SU-DHL-6 (cell line): ENCODE measurements at regions not wholly inside any gene's neighbourhood (a gene's known extent, or its start where the extent isn't known, plus 50 kb on each side); places are given as distances from the start of the nearest gene placed in this dataset.

ENCODE experiments used
- H2AFZ ChIP-seq: fragments of 200-600 bp; sonication (generic); 2 replicates; pipeline ENCODE4 v1.6.1; 2014; ENCODE audit warnings: low read depth, mild to moderate bottlenecking, moderate library complexity, mixed read lengths, antibody characterized with exemption, low read length; ENCODE audit not compliant: severe bottlenecking
- H3F3A ChIP-seq: fragments of 200-600 bp; shearing (Covaris generic); 2 replicates; pipeline ENCODE4 v1.6.0; 2016; ENCODE audit warnings: antibody characterized with exemption, mild to moderate bottlenecking; ENCODE audit not compliant: insufficient read depth
- H3K27ac ChIP-seq: fragments of 200-600 bp; sonication (generic); 2 replicates; pipeline ENCODE4 v1.5.1; 2016; ENCODE audit warnings: low read depth, mild to moderate bottlenecking, low read length, moderate library complexity, mixed read lengths
- H3K27me3 ChIP-seq: fragments of 200-600 bp; sonication (generic), shearing (Covaris generic); 2 replicates; pipeline ENCODE4 v1.6.0; 2014; ENCODE audit warnings: mild to moderate bottlenecking, low read length
- H3K36me3 ChIP-seq: fragments of 200-600 bp; sonication (generic); 2 replicates; pipeline ENCODE4 v1.6.1; 2014; ENCODE audit warnings: mild to moderate bottlenecking, low read length, mixed read lengths
- H3K4me2 ChIP-seq: fragments of 300-600, 200-600 bp; shearing (Covaris generic), sonication (generic); 2 replicates; pipeline ENCODE4 v1.6.0; 2014; ENCODE audit warnings: low read length, low read depth, mild to moderate bottlenecking; ENCODE audit not compliant: poor library complexity, severe bottlenecking
- H3K4me3 ChIP-seq: fragments of 200-600 bp; sonication (generic); 2 replicates; pipeline ENCODE4 v1.5.1; 2014; ENCODE audit warnings: antibody characterized with exemption, low read length, mild to moderate bottlenecking, mixed read lengths; ENCODE audit not compliant: insufficient read depth, poor library complexity, severe bottlenecking
- H3K79me2 ChIP-seq: fragments of 200-600 bp; sonication (generic); 2 replicates; pipeline ENCODE4 v1.6.1; 2014; ENCODE audit warnings: mild to moderate bottlenecking, low read length, moderate library complexity; ENCODE audit not compliant: insufficient read depth
- H3K9ac ChIP-seq: fragments of 200-600 bp; sonication (generic); 2 replicates; pipeline ENCODE4 v1.7.0; 2014; ENCODE audit warnings: mild to moderate bottlenecking, low read length
- H3K9me2 ChIP-seq: fragments of 200-600 bp; sonication (generic); replicated peaks from 2 replicates; pipeline ENCODE4 v1.6.1; 2014; ENCODE audit warnings: low read length; ENCODE audit not compliant: insufficient read depth
- H3K9me3 ChIP-seq: fragments of 200-600 bp; sonication (generic); 2 replicates; pipeline ENCODE4 v1.6.1; 2014; ENCODE audit warnings: low read length, mixed read lengths; ENCODE audit not compliant: insufficient read depth
- H4K20me1 ChIP-seq: fragments of 200-600 bp; sonication (generic); 2 replicates; pipeline ENCODE4 v1.6.1; 2014; ENCODE audit warnings: low read depth, mild to moderate bottlenecking, antibody characterized with exemption, low read length, moderate library complexity, mixed read lengths
- EZH2phosphoT487 ChIP-seq: fragments of 200-600 bp; sonication (generic), shearing (Covaris generic); conservative IDR thresholded peaks from 2 replicates; pipeline ENCODE4 v1.6.1; 2018; ENCODE audit warnings: mild to moderate bottlenecking, antibody characterized with exemption, low read length, moderate library complexity, mixed read lengths
- TF ChIP-seq, protein P1 (sequence below): fragments of 200-600 bp; sonication (generic); IDR thresholded peaks from one replicate; pipeline ENCODE4 v1.5.1; 2017; ENCODE audit warnings: antibody characterized with exemption, mild to moderate bottlenecking, low read length, moderate library complexity; ENCODE audit not compliant: insufficient read depth, poor library complexity, severe bottlenecking

DNA sequence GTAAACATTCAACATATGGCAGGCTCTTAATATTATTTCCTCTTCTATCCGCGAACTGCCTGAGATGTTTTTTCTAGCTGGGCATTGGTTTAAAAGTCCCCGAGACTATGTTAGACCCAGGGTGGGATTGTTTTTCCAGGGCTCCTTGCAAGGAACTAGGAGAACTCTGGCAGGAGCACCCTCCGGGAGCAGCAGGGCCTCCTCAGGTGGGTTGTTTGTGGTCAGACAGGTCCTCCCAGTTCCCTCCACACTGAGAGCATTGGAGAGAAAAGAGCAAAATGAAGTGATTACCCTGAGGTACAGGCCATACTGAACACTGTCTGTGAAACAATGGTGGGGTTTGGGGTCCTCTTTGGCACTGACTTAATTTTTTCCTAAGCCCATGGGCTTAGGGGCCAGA is 115.9 kb upstream of the LGALSL start:
- no peaks in the 10 kb centered on the region for H3K9me2 ChIP-seq
- no peak overlapping the region for H3K4me3 ChIP-seq
- H3K9ac ChIP-seq, result no peak overlapping the region
- no peak overlapping the region for H2AFZ ChIP-seq
- no peak overlapping the region for H3K4me2 ChIP-seq
- no peaks in the 10 kb centered on the region for H3K36me3 ChIP-seq
- no peaks in the 10 kb centered on the region for H3K27me3 ChIP-seq
- no peaks in the 10 kb centered on the region for H3F3A ChIP-seq
- no peak for TF ChIP-seq EZH2phosphoT487
- TF ChIP-seq, protein P1, sequence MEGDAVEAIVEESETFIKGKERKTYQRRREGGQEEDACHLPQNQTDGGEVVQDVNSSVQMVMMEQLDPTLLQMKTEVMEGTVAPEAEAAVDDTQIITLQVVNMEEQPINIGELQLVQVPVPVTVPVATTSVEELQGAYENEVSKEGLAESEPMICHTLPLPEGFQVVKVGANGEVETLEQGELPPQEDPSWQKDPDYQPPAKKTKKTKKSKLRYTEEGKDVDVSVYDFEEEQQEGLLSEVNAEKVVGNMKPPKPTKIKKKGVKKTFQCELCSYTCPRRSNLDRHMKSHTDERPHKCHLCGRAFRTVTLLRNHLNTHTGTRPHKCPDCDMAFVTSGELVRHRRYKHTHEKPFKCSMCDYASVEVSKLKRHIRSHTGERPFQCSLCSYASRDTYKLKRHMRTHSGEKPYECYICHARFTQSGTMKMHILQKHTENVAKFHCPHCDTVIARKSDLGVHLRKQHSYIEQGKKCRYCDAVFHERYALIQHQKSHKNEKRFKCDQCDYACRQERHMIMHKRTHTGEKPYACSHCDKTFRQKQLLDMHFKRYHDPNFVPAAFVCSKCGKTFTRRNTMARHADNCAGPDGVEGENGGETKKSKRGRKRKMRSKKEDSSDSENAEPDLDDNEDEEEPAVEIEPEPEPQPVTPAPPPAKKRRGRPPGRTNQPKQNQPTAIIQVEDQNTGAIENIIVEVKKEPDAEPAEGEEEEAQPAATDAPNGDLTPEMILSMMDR, result no peak
- no peaks in the 10 kb centered on the region for H3K9me3 ChIP-seq
- no peaks in the 10 kb centered on the region for H3K79me2 ChIP-seq
- H3K27ac ChIP-seq, result no peak overlapping the region
- no peaks in the 10 kb centered on the region for H4K20me1 ChIP-seq

DNA sequence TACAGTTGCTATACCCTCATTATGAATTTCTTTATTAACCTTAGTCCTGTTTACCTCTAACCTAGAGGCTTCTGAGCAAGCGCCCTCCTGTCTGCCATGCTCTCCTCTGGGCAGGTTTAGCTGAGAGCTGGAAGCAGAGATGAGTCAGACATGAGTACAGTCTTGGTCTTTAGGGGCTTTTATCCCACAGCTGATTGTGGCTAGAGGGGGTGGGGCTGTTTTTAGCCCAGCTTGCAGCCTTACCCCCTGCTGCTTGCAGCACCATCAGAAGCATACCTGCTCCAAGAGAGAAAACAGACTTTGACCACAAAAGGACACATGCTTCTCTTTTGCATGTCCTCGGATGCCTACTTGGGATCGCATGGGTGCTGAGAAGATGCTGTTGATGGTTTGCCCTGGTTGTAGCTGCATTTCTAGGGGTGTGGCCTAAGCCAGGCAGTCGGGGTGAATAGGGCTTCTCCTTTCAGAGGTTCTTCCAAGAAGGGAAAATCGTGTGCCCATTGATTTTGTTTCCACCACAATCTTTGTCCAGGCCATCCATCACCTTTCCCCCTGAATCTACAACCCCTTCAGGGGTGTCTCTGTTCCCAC is 115.0 kb upstream of the LGALSL start:
- Histone ChIP-seq H3K79me2 (no peaks in the 10 kb centered on the region), H3K9me2 (no peaks in the 10 kb centered on the region), H3K36me3 (no peaks in the 10 kb centered on the region), H3F3A (no peaks in the 10 kb centered on the region), H3K27ac (no peak overlapping the region), H3K4me3 (no peak overlapping the region), H3K4me2 (no peak overlapping the region), H3K27me3 (no peaks in the 10 kb centered on the region), H4K20me1 (no peaks in the 10 kb centered on the region), H2AFZ (no peak overlapping the region), H3K9ac (no peak overlapping the region), H3K9me3 (no peaks in the 10 kb centered on the region)
- TF ChIP-seq EZH2phosphoT487, result no peak
- TF ChIP-seq, protein P1, result no peak

DNA sequence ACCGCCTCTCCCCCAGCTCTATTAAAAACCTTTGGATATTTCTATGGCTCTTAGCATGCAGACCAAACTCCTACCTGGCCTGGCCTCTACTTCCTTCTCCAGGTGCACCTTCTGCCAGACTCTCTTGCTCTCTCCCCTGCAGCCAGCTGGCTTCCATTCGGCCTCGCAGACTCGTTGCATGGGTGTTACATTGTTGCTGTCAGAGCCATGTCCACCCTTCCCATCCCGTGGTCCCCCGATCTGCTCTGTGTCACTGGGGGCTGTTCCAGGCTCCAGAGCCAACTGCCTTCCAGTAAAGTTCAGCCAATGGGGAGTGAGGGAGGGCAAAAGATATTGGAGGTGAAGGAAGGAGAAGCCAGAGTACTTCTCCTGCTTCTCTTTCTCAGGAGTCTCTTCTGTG is 112.5 kb upstream of the LGALSL start:
- no peaks in the 10 kb centered on the region for H3F3A ChIP-seq
- no peak overlapping the region for H2AFZ ChIP-seq
- H3K27ac ChIP-seq, result no peak overlapping the region
- no peaks in the 10 kb centered on the region for H3K36me3 ChIP-seq
- no peaks in the 10 kb centered on the region for H3K79me2 ChIP-seq
- no peaks in the 10 kb centered on the region for H3K27me3 ChIP-seq
- H4K20me1 ChIP-seq, result no peaks in the 10 kb centered on the region
- H3K4me2 ChIP-seq, result no peak overlapping the region
- H3K9me2 ChIP-seq, result no peaks in the 10 kb centered on the region
- H3K9ac ChIP-seq, result no peak overlapping the region
- no peak overlapping the region for H3K4me3 ChIP-seq
- H3K9me3 ChIP-seq, result no peaks in the 10 kb centered on the region
- TF ChIP-seq, protein P1, result no peak
- no peak for TF ChIP-seq EZH2phosphoT487
